HT1080 (cell line): ENCODE measurements at regions not wholly inside any gene's neighbourhood (a gene's known extent, or its start where the extent isn't known, plus 50 kb on each side); places are given as distances from the start of the nearest gene placed in this dataset.

ENCODE experiments used
- DNase-seq: peaks from one replicate; pipeline ENCODE4 v3.0.0-alpha.2; 2015; ENCODE audit warnings: low read depth

GRCh38 chrX:145002771-145003170 lies 244.5 kb upstream of the SPANXN1 start:
- DNase-seq: peak; percentile 91

- peak; percentile 72 for DNase-seq
These were observed 243.9 kb upstream of the SPANXN1 start for GRCh38 chrX:145003443-145003842.

GRCh38 chrX:145041486-145041885 lies 205.8 kb upstream of the SPANXN1 start:
- no peak for DNase-seq

DNA sequence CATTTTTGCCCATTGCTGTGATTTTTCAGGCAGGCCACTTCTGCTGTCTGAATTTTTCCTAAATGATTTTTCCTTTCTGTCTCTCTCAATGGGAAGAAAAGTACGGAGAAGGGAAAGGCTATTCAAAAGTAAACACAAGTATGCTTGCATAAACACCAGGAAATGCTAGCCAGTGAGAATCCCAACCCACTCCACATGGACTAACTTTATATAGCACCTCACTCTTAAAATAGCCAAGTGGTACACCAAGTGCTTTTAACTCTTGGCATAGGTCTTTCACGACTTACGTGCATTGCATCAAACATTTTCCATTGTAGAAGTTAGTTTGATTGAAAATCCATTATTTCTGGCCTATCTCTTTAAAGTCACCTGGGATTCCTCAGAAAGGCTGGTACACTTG lies 178.9 kb upstream of the SPANXN1 start:
- no peak for DNase-seq

- peak; percentile 53 for DNase-seq
These were observed 148.1 kb upstream of the SPANXN1 start for GRCh38 chrX:145099204-145099603.
